ENCODE measurements at regions not wholly inside any gene's neighbourhood (a gene's known extent, or its start where the extent isn't known, plus 50 kb on each side); places are given as distances from the start of the nearest gene placed in this dataset.

GRCh38 chr14:65860956-65861611 lies 448.6 kb downstream of the FUT8 start:
- TF ChIP-seq CTCF (conservative IDR thresholded peaks at IDR 0.05 in 1 of 2, IDR thresholded peaks at IDR 0.05 in 1 of 2; ENCODE audit: low read depth in 1 of 2, low read length in 2 of 2) (no peak), EZH2 (IDR thresholded peaks at IDR 0.05; ENCODE audit: low read length, missing control alignments) (no peak)

All from fibroblast of lung (primary cell).